Fibroblast of villous mesenchyme (primary cell): ENCODE measurements at regions not wholly inside any gene's neighbourhood (a gene's known extent, or its start where the extent isn't known, plus 50 kb on each side); places are given as distances from the start of the nearest gene placed in this dataset.

Source experiments
- DNase-seq: peaks from one replicate; pipeline ENCODE4 v3.0.0-alpha.2; 2010; ENCODE audit warnings: low read depth
- H3K4me3 ChIP-seq: 2 replicates; pipeline ENCODE4 v1.5.1; 2011; ENCODE audit warnings: low read depth, mild to moderate bottlenecking, low read length
- CTCF ChIP-seq: IDR thresholded peaks from 2 replicates; pipeline ENCODE4 v1.5.1; 2012; ENCODE audit warnings: low read depth, mild to moderate bottlenecking, low read length; ENCODE audit not compliant: insufficient read depth

- no peak overlapping the region for H3K4me3 ChIP-seq
- DNase-seq = no peak
- no peak for TF ChIP-seq CTCF
These were observed 1522.8 kb upstream of the PABPC4L start for GRCh38 chr4:135724421-135724820.

GRCh38 chr4:135718019-135718418, 1516.4 kb upstream of the PABPC4L start:
- no peak for DNase-seq

GRCh38 chr4:135705343-135705742, 1503.8 kb upstream of the PABPC4L start:
- TF ChIP-seq CTCF = no peak
- H3K4me3 ChIP-seq = no peak overlapping the region
- DNase-seq = no peak

More at GRCh38 chr4:135718019-135718418, 1516.4 kb upstream of the PABPC4L start:
- no peak overlapping the region for H3K4me3 ChIP-seq
- no peak for TF ChIP-seq CTCF

GRCh38 chr4:135694066-135694465, 1492.5 kb upstream of the PABPC4L start:
- TF ChIP-seq CTCF = no peak
- DNase-seq = no peak
- H3K4me3 ChIP-seq = no peak overlapping the region

- no peak for DNase-seq
- no peak for TF ChIP-seq CTCF
- no peak overlapping the region for H3K4me3 ChIP-seq
These were observed 1482.4 kb upstream of the PABPC4L start for GRCh38 chr4:135684001-135684400.

GRCh38 chr4:135672202-135672601, 1470.6 kb upstream of the PABPC4L start:
- no peak for TF ChIP-seq CTCF
- DNase-seq = no peak
- no peak overlapping the region for H3K4me3 ChIP-seq

- no peak for TF ChIP-seq CTCF
- no peak overlapping the region for H3K4me3 ChIP-seq
- DNase-seq = no peak
These were observed 1469.0 kb upstream of the PABPC4L start for GRCh38 chr4:135670548-135670947.
